ENCODE measurements at regions not wholly inside any gene's neighbourhood (a gene's known extent, or its start where the extent isn't known, plus 50 kb on each side); places are given as distances from the start of the nearest gene placed in this dataset.
A peak's percentile ranks its signal among the peaks of the same experiment; 100 is the strongest.
"Not testable (repeated sequence)": the region's sequence is repeated elsewhere in the genome, so short reads cannot be mapped to it uniquely, and the experiment has no call there.

DNA sequence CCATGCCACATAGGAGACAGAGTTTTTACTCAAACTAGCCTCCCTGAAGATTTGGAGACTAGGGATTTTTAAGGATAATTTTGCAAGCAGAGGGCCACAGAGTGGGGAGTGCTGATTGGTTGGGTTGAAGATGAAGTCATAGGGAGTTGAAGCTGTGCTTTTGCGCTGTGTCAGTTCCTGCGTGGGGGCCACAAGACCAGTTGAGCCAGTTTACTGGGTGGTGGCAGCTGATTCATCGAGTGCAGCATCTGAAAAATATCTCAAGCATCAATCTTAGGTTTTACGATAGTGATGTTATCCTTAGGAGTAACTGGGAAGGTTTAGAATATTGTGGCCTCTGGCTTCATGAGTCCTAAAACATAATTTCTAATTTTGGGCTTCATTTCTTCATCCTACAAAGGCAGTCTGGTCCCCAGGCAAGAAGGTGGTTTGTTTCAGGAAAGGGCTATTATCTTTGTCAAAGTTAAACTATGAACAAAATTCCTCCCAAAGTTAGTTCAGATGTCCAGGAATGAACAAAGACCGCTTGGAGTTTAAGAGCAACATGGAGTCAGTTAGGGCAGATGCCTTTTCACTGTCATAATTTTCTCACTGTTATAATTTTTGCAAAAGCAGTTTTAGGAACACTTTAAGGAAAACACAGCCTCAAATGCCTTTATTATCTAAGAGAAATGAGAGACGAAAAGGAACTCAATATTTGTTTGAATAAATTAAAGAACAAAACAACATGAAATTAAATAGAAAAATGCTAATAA is 960.8 kb upstream of the PRKX start:
- DNase-seq = no peak

DNA sequence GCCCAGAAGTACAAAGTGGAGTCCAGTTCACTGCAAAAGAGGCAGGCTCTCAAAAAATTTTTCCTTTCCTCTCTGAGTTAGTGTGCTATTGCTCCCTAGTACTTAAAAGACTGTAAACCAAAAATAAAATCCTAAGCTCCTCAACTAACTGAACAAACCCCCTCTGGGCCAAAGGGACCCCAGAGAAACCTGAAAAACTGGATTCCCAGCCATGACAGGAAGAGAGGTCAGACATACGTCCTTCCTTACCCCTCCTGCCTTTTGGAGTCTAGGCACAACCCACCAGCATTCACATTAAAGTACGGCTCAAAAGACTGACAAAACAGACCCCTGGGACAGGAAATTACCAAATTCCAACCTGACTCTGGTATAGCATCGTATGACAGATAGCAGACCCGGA is 957.9 kb upstream of the PRKX start:
- no peak for DNase-seq

DNA sequence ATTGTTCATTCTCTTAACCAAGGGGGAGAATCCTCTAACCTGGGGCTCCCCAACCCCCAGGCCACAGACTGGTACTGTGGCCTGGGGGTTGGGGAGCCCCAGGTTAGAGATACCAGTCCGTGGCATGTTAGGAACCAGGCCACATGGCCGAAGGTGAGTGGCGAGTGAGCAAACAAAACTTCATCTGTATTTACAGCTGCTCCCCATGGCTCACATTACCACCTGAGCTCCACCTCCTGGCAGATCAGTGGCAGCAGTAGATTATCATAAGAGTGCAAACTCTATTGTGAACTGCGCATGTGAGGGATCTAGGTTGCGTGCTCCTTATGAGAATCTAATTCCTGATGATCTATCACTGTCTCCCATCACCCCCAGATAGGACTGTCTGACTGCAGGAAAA is 957.2 kb upstream of the PRKX start:
- DNase-seq = no peak

DNA sequence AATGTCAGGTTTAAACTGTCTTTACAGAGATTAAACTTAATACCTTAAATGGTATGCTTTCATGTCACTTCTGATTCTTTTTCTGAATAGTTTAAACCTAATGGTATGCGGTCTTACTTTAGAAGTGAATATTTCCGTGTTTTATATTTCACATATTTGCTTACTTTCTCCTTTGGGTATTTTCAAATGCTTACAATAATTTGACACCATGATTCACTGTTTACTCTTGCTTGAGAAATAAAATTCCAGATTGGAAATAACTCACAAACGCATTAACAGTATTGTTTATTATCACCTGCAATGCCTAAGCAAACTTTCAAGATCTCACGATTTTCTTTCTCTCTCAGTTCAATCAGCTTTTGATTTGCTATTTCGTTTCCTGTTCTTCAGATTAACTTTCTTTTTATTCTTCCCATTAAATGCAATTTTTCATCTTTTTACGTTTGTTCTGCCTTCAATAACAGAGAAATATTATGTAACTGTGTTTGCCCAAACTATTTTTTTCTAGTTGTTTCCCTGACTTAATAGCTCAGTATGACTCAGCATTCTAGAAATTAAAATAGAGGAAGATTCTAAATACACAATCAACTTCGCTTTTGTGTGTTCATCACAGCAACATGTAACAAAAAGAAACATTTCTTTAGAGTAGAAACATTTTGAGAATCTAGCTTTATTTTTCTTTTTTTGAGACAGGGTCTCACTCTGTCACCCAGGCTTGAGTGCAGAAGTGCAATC is 955.5 kb upstream of the PRKX start:
- DNase-seq = no peak

GRCh38 chrX:4663085-4663484 is 949.6 kb upstream of the PRKX start:
- DNase-seq = no peak

- no peak for DNase-seq
Measured at GRCh38 chrX:4661771-4662170, 948.3 kb upstream of the PRKX start.

GRCh38 chrX:4656419-4656818 is 943.0 kb upstream of the PRKX start:
- DNase-seq = no peak

- DNase-seq = no peak
Measured at GRCh38 chrX:4655743-4656142, 942.3 kb upstream of the PRKX start.

- no peak for DNase-seq
Measured at GRCh38 chrX:4642114-4642513, 928.7 kb upstream of the PRKX start.

DNA sequence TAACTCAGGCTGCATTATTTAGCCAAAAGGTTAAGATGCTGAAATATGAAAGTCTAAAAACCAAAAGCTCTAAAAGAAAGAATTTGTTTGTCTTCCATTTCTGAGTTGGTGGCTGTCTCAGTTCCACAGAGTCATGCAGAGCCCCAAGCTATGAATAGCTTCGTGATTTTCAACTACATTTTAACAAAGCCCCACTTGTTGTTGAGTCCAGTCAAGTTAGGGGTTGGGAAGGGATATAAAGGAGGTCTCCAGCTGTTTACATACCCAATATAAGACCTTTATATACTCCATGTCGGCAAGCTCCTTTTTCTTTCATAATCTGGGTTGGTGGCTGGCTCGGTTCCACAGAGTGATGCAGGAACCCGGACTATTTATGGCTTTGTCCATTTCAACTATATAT is 924.6 kb upstream of the PRKX start:
- no peak for DNase-seq

DNA sequence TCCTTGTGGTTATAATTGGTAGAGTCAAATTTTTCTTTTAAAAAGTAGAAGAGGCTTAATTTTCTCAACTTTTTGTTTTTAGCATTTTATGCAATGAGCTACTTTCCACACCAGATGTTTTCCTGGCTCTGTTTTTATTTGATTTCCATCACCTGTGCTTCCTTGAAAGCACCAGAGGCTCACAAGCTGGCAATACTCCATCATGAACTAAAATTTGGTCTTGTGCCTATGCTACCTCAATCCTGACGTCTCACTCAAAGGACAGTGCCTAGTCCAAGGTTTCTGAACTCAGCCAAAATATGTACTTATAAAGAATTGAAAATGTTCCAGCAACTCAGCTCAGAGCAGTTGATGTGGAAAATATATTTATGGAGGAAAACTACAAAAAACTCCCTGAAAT is 914.0 kb upstream of the PRKX start:
- DNase-seq = no peak

- no peak for DNase-seq
Measured at GRCh38 chrX:4622486-4623167, 909.2 kb upstream of the PRKX start.

DNA sequence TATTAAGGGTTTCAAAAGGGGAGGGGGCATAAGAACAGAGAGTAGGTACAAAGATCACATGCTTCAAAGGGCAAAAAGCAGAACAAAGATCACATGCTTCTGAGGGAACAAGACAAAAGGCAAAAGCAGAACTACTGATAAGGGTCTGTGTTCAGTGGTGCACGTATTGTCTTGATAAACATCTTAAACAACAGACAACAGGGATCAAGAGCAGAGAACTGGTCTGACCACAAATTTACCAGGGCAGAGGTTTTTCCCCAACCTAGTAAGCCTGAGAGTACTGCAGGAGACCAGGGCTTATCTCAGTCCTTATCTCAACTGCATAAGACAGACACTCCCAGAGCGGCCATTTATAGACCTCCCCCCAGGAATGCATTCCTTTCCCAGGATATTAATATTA is 900.2 kb upstream of the PRKX start:
- DNase-seq = not testable (repeated sequence)

DNA sequence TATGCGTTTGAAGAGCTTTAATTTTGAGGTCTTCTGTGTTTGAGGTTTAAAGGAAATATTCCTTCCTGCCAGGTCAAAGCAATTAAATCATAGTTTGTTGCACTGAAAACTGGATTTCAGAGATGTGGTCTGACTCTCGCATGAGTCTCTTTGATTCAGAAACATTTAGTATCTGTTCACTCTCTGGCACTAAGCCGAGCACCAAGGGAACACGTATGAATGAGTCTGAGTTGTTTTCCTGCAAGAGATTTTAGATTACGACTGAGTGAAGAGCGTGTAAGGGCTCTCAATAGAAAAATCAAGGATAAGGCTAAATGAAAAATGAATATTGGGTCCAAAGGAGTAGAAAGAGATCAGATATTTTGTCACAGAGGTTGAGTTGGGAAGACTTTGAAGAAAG is 875.4 kb upstream of the PRKX start:
- DNase-seq = no peak

GRCh38 chrX:4588466-4588865 is 875.0 kb upstream of the PRKX start:
- no peak for DNase-seq

DNA sequence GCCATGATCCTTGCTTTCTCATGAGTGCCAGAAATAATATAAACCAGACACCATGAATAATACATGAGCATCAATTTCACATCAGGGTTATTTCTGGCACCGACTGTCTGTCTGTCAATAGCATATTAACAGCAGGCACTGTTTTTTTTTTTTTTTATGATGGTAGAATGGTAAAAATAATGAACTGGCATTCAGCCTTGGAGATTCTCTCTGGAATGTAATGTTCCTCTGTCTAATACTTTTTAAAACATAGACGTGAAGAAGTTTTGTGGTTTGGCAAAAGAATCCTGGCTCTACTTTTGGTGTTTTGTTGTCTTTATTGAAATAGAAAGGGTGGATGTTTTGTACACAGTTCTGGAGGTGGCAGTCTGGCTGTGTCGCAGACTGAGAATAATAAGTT is 874.6 kb upstream of the PRKX start:
- no peak for DNase-seq

DNA sequence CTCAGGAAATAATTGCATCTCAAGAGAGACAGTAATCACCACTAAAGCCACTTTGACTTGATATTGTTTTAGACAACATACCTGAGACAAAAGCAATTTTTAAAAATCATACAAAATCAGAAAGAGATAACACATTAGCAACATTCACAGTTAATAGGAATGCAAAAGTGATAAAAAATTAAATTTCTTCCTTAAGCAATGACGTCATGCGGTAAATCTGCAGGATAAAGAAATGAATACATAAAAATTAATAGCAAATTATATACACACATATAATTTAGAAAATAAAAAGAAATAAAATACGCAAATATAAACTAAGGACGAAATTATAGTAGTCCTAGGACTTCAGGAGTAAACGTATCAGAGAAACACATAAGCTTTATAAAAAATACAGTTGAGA is 866.5 kb upstream of the PRKX start:
- DNase-seq = no peak

- DNase-seq = no peak
Measured at GRCh38 chrX:4579480-4579879, 866.0 kb upstream of the PRKX start.

DNA sequence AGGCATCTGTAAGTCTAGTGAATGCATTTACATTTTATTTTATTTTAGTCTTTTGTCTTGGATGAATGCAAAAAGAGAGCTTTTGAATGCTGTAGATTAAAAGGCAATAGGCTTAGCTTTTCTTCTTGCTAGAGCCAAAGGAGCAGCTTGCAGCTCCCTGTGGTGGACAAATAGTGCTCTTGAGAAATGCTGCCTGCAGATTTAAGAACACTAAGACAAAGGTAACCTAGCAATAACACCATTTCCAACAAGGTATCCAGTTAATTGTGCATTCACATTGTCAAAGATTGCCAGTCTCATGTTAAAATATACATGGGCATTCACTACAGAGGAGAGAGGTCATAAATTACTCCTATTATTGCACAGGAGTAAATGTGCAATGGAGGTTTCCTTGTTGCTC is 859.2 kb upstream of the PRKX start:
- DNase-seq = no peak

GRCh38 chrX:4570151-4570550 is 856.7 kb upstream of the PRKX start:
- DNase-seq = no peak

DNA sequence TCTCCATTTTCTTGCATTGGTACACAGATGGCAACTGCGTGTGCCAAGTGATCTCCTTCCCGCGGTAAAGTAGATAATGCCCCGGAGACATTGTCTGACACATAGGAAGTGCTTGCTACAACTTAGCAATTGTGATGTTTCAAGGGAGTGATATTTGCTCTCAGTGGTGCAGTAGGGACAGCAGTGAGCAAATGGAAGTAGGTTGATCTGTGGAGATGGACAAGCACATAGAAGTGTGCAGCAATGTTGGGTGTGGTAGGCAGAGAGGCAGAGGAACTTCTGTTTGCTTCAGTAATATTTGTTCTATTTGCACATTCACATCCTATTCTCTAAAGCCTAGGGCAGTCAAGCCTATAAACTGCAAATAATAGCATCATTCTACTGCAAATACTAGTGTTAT is 846.7 kb upstream of the PRKX start:
- DNase-seq = no peak

DNA sequence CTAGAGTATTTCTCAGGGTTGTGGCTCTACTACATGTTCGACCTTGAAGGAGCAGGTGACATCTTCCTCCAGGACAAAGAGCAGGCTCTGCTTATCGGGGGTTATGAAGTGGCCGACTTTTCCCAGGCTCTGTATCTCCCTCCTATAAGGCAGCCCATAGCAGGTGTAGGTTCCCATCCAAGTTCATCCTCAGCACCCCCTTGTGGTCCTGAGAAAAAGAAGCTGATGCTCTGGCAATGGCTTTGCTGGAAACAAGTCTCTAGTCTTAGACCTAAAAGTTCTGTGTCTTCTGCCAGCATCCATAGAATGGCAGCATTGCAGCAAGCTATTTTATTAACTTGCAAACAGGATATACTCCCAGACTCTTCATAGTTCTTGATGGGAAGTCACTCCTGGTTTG is 836.6 kb upstream of the PRKX start:
- DNase-seq = no peak

DNA sequence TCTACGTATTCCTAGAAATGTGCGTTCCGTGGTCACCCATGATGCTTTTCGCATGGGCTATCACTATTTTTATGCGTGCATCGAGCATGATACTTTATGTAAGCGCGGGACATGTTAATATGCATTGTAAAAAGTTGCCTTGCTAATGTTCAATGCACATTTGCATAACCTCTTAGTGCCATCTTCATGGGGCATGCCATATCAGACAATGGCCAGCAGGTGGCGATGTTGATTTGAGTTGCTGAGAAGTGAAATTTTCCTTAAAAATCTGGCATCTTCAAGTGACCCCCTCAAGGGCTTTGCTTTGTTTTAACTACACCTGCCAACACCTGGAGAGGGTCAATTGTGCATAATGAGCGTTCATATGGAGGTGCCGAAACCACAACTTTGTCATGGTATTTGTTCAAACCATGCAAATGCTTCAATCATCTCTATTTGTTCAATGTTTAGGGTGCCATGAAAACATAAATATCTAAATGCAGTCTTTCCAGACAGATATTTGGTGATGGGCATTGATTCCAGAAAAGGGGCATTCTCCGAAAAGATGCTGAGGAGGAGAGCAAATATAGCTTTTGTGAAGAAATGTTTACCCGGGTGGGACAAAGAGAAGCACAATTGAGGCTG is 833.9 kb upstream of the PRKX start:
- DNase-seq = peak; percentile 28
